RCC 7860 (cell line): ENCODE measurements at regions not wholly inside any gene's neighbourhood (a gene's known extent, or its start where the extent isn't known, plus 50 kb on each side); places are given as distances from the start of the nearest gene placed in this dataset.

Experiments
- DNase-seq: peaks from one replicate; pipeline ENCODE4 v3.0.0-alpha.2; 2015; ENCODE audit warnings: low spot score
- FAIRE-seq: peaks from 2 replicates; lab custom pipeline; 2012; peaks lifted over from hg19 to GRCh38; lab: Jason Lieb, UNC

GRCh38 chr3:124391774-124392173, 338.5 kb upstream of the UMPS start:
- no peak for DNase-seq

GRCh38 chr3:124393340-124393739, 336.9 kb upstream of the UMPS start:
- DNase-seq (no peak), FAIRE-seq (no peak)

More at GRCh38 chr3:124391774-124392173, 338.5 kb upstream of the UMPS start:
- FAIRE-seq, result no peak

- FAIRE-seq (no peak), DNase-seq (no peak)
Measured at GRCh38 chr3:124395162-124395561, 335.1 kb upstream of the UMPS start.

- DNase-seq (no peak), FAIRE-seq (no peak)
Measured at GRCh38 chr3:124395584-124396338, 334.5 kb upstream of the UMPS start.

- DNase-seq, result no peak
- no peak for FAIRE-seq
Measured at GRCh38 chr3:124396339-124396950, 333.8 kb upstream of the UMPS start.

- no peak for DNase-seq
- no peak for FAIRE-seq
Measured at GRCh38 chr3:124397088-124397487, 333.2 kb upstream of the UMPS start.

GRCh38 chr3:124398594-124398993, 331.7 kb upstream of the UMPS start:
- DNase-seq (no peak), FAIRE-seq (no peak)

- DNase-seq, result peak; percentile 86
- FAIRE-seq, result peak; percentile 88
Measured at GRCh38 chr3:124401843-124402242, 328.4 kb upstream of the UMPS start.

GRCh38 chr3:124402791-124403190, 327.5 kb upstream of the UMPS start:
- DNase-seq (no peak), FAIRE-seq (no peak)

- no peak for DNase-seq
- no peak for FAIRE-seq
Measured at GRCh38 chr3:124404621-124405020, 325.6 kb upstream of the UMPS start.

- no peak for FAIRE-seq
- DNase-seq, result no peak
Measured at GRCh38 chr3:124407260-124407659, 323.0 kb upstream of the UMPS start.

GRCh38 chr3:124409650-124410275, 320.5 kb upstream of the UMPS start:
- DNase-seq (peak; percentile 93), FAIRE-seq (peak; percentile 90)

- FAIRE-seq (no peak), DNase-seq (peak; percentile 69)
Measured at GRCh38 chr3:124410471-124410870, 319.8 kb upstream of the UMPS start.

GRCh38 chr3:124411728-124412127, 318.5 kb upstream of the UMPS start:
- FAIRE-seq (no peak), DNase-seq (no peak)

- no peak for DNase-seq
- FAIRE-seq, result no peak
Measured at GRCh38 chr3:124412644-124413043, 317.6 kb upstream of the UMPS start.

GRCh38 chr3:124413393-124413792, 316.9 kb upstream of the UMPS start:
- FAIRE-seq, result no peak

GRCh38 chr3:124413989-124414598, 316.2 kb upstream of the UMPS start:
- no peak for DNase-seq
- no peak for FAIRE-seq

More at GRCh38 chr3:124413393-124413792, 316.9 kb upstream of the UMPS start:
- DNase-seq, result no peak

GRCh38 chr3:124415446-124415960, 314.7 kb upstream of the UMPS start:
- FAIRE-seq (no peak), DNase-seq (no peak)

- FAIRE-seq, result no peak
- no peak for DNase-seq
Measured at GRCh38 chr3:124419303-124419702, 310.9 kb upstream of the UMPS start.

GRCh38 chr3:124420392-124420791, 309.9 kb upstream of the UMPS start:
- FAIRE-seq (no peak), DNase-seq (no peak)

GRCh38 chr3:124422805-124423204, 307.4 kb upstream of the UMPS start:
- FAIRE-seq, result no peak
- no peak for DNase-seq
